ENCODE measurements at regions not wholly inside any gene's neighbourhood (a gene's known extent, or its start where the extent isn't known, plus 50 kb on each side); places are given as distances from the start of the nearest gene placed in this dataset.
"Not testable (repeated sequence)": the region's sequence is repeated elsewhere in the genome, so short reads cannot be mapped to it uniquely, and the experiment has no call there.

GRCh38 chr9:19926774-19927173 lies 137.9 kb upstream of the SLC24A2 start:
- DNase-seq, result no peak

- no peak for DNase-seq
Observed at GRCh38 chr9:19925674-19926503, 137.1 kb upstream of the SLC24A2 start.

- no peak for DNase-seq
Observed at GRCh38 chr9:19924080-19924479, 135.2 kb upstream of the SLC24A2 start.

GRCh38 chr9:19922476-19923118 lies 133.8 kb upstream of the SLC24A2 start:
- DNase-seq, result no peak

- no peak for DNase-seq
Observed at GRCh38 chr9:19920401-19920800, 131.6 kb upstream of the SLC24A2 start.

- DNase-seq, result no peak
Observed at GRCh38 chr9:19918630-19919029, 129.8 kb upstream of the SLC24A2 start.

GRCh38 chr9:19914044-19914443 lies 125.2 kb upstream of the SLC24A2 start:
- DNase-seq, result no peak

- no peak for DNase-seq
Observed at GRCh38 chr9:19913151-19913550, 124.3 kb upstream of the SLC24A2 start.

GRCh38 chr9:19903076-19903475 lies 114.2 kb upstream of the SLC24A2 start:
- no peak for DNase-seq

GRCh38 chr9:19901586-19901985 lies 112.7 kb upstream of the SLC24A2 start:
- DNase-seq, result no peak

- no peak for DNase-seq
Observed at GRCh38 chr9:19896161-19896560, 107.3 kb upstream of the SLC24A2 start.

- not testable (repeated sequence) for DNase-seq
Observed at GRCh38 chr9:19895578-19895977, 106.7 kb upstream of the SLC24A2 start.

GRCh38 chr9:19895006-19895405 lies 106.2 kb upstream of the SLC24A2 start:
- DNase-seq, result no peak

- DNase-seq, result no peak
Observed at GRCh38 chr9:19885608-19886007, 96.8 kb upstream of the SLC24A2 start.

GRCh38 chr9:19879062-19879461 lies 90.2 kb upstream of the SLC24A2 start:
- no peak for DNase-seq

- DNase-seq, result no peak
Observed at GRCh38 chr9:19876569-19877316, 87.9 kb upstream of the SLC24A2 start.

- no peak for DNase-seq
Observed at GRCh38 chr9:19875291-19875920, 86.6 kb upstream of the SLC24A2 start.

- DNase-seq, result not testable (repeated sequence)
Observed at GRCh38 chr9:19873188-19873587, 84.4 kb upstream of the SLC24A2 start.

- no peak for DNase-seq
Observed at GRCh38 chr9:19870988-19871387, 82.2 kb upstream of the SLC24A2 start.

- DNase-seq, result no peak
Observed at GRCh38 chr9:19840953-19841352, 52.1 kb upstream of the SLC24A2 start.
